Body of pancreas (tissue), 4 donors: ENCODE measurements at regions not wholly inside any gene's neighbourhood (a gene's known extent, or its start where the extent isn't known, plus 50 kb on each side); places are given as distances from the start of the nearest gene placed in this dataset.

Source experiments
- ATAC-seq: fragments of 150-250 bp; one replicate; pipeline ENCODE4 v1.9.1; 2016
- DNase-seq, 4 donors: peaks; one replicate each; pipeline ENCODE4 v3.0.0-alpha.2; 2019
- H3K27ac ChIP-seq, 4 donors: fragments of 200-600 bp; sonication (generic); 1 replicate in 3 of 4; 2 replicates in 1 of 4; pipeline versions ENCODE4 v1.5.1 to v1.6.1; 2016 to 2019; ENCODE audit warnings: mild to moderate bottlenecking in 1 of 4, mixed read lengths in 1 of 4, moderate library complexity in 1 of 4
- H3K27me3 ChIP-seq, 2 donors: fragments of 200-600 bp; sonication (generic); one replicate each; pipeline ENCODE4 v1.6.0; 2016; ENCODE audit warnings: mild to moderate bottlenecking in 1 of 2
- H3K36me3 ChIP-seq, 2 donors: fragments of 200-600 bp; sonication (generic); replicated peaks in 1 of 2; 2 replicates each; pipeline ENCODE4 v1.5.1; 2016; ENCODE audit warnings: low read depth in 2 of 2; ENCODE audit not compliant: insufficient read depth in 1 of 2
- H3K4me1 ChIP-seq: fragments of 200-600 bp; sonication (generic); one replicate; pipeline ENCODE4 v1.6.0; 2016
- H3K4me3 ChIP-seq, 2 donors: fragments of 200-600 bp; sonication (generic); 1 replicate in 1 of 2; 2 replicates in 1 of 2; pipeline ENCODE4 v1.5.1; 2016 to 2019
- H3K9me3 ChIP-seq, 3 donors: fragments of 200-600 bp; sonication (generic); 1 replicate in 2 of 3; 2 replicates in 1 of 3; pipeline ENCODE4 v1.5.1; 2016
- CTCF ChIP-seq, 7 experiments: fragments of 450-650 bp in 4 of 7; fragments of 200-600 bp in 3 of 7; sonication (generic) in 3 of 7; IDR thresholded peaks; one replicate each; pipeline ENCODE4 v1.5.1; 2016 to 2019; ENCODE audit warnings: antibody characterized with exemption in 7 of 7
- POLR2A ChIP-seq, 3 donors: fragments of 450-650 bp; IDR thresholded peaks; one replicate each; pipeline ENCODE4 v1.6.1; 2016; ENCODE audit warnings: antibody characterized with exemption in 3 of 3, mild to moderate bottlenecking in 2 of 3
- WGBS, 2 donors: methylation state at CpG; one replicate each; pipeline ENCODE4 v1.1.5; 2017; 5-methylcytosine and 5-hydroxymethylcytosine counted together
- intact Hi-C: fragments of 100-400 bp; cut with DNase I; formaldehyde crosslinking; loops from one replicate; pipeline ENCODE4 v1.15.1; 2023

GRCh38 chr13:30038884-30039283 is 188.5 kb upstream of the UBL3 start:
- 45 to 47% methylated on average over 4 of the region's 4 CpGs for WGBS, 2 donors
- no peaks in the 10 kb centered on the region for H3K36me3 ChIP-seq
- H3K4me1 ChIP-seq: no peaks in the 10 kb centered on the region
- no peak for ATAC-seq
- H3K4me3 ChIP-seq: no peak overlapping the region
- no peak for DNase-seq
- TF ChIP-seq CTCF (IDR thresholded peaks at IDR 0.05) (no peak), POLR2A (IDR thresholded peaks at IDR 0.05) (no peak)
- H3K9me3 ChIP-seq: no peaks in the 10 kb centered on the region
- intact Hi-C loops: no loop called here
- H3K27me3 ChIP-seq: no peaks in the 10 kb centered on the region
- no peak overlapping the region for H3K27ac ChIP-seq

GRCh38 chr13:30037766-30038165 is 187.3 kb upstream of the UBL3 start:
- no peak for TF ChIP-seq CTCF (IDR thresholded peaks at IDR 0.05)
- no peak for TF ChIP-seq POLR2A (IDR thresholded peaks at IDR 0.05)
- Histone ChIP-seq H3K4me1 (no peaks in the 10 kb centered on the region), H3K9me3 (no peaks in the 10 kb centered on the region), H3K4me3 (no peak overlapping the region), H3K36me3 (no peaks in the 10 kb centered on the region), H3K27ac (no peak overlapping the region), H3K27me3 (no peaks in the 10 kb centered on the region)
- ATAC-seq (no peak), DNase-seq (no peak)
- intact Hi-C loops: no loop called here
- WGBS, 2 donors: 70 to 92% methylated on average over 4 of the region's 4 CpGs

GRCh38 chr13:30037306-30037705 is 186.9 kb upstream of the UBL3 start:
- Histone ChIP-seq H3K9me3 (no peaks in the 10 kb centered on the region), H3K27me3 (no peaks in the 10 kb centered on the region), H3K36me3 (no peaks in the 10 kb centered on the region), H3K4me3 (no peak overlapping the region), H3K4me1 (no peaks in the 10 kb centered on the region), H3K27ac (no peak overlapping the region)
- 70 to 84% methylated on average over 6 of the region's 6 CpGs for WGBS, 2 donors
- no peak for ATAC-seq
- TF ChIP-seq CTCF (IDR thresholded peaks at IDR 0.05) (no peak), POLR2A (IDR thresholded peaks at IDR 0.05) (no peak)
- DNase-seq: no peak
- intact Hi-C loops: no loop called here

GRCh38 chr13:30034458-30034795 is 184.0 kb upstream of the UBL3 start:
- no peaks in the 10 kb centered on the region for H3K4me1 ChIP-seq
- TF ChIP-seq CTCF (IDR thresholded peaks at IDR 0.05): no peak
- no peak for TF ChIP-seq POLR2A (IDR thresholded peaks at IDR 0.05)
- intact Hi-C loops: no loop called here
- DNase-seq (no peak), ATAC-seq (no peak)
- H3K9me3 ChIP-seq: no peaks in the 10 kb centered on the region
- no peak overlapping the region for H3K4me3 ChIP-seq
- WGBS, 2 donors: 82 to 83% methylated on average over 3 of the region's 3 CpGs
- H3K27me3 ChIP-seq: no peaks in the 10 kb centered on the region
- H3K36me3 ChIP-seq: no peaks in the 10 kb centered on the region
- no peak overlapping the region for H3K27ac ChIP-seq

GRCh38 chr13:30033681-30034457 is 183.5 kb upstream of the UBL3 start:
- ATAC-seq: peak; percentile 18
- no peaks in the 10 kb centered on the region for H3K9me3 ChIP-seq
- no peak for DNase-seq
- TF ChIP-seq CTCF (IDR thresholded peaks at IDR 0.05) (no peak), POLR2A (IDR thresholded peaks at IDR 0.05) (no peak)
- no peaks in the 10 kb centered on the region for H3K4me1 ChIP-seq
- no peak overlapping the region for H3K27ac ChIP-seq
- H3K4me3 ChIP-seq: no peak overlapping the region
- H3K27me3 ChIP-seq: no peaks in the 10 kb centered on the region
- H3K36me3 ChIP-seq: no peaks in the 10 kb centered on the region
- WGBS, 2 donors: 63 to 81% methylated on average over 6 of the region's 6 CpGs
- intact Hi-C loops: no loop called here
